ENCODE measurements at regions not wholly inside any gene's neighbourhood (a gene's known extent, or its start where the extent isn't known, plus 50 kb on each side); places are given as distances from the start of the nearest gene placed in this dataset.

GRCh38 chr3:124079912-124080276, 88.0 kb upstream of the ROPN1 start:
- TF ChIP-seq, protein P1, sequence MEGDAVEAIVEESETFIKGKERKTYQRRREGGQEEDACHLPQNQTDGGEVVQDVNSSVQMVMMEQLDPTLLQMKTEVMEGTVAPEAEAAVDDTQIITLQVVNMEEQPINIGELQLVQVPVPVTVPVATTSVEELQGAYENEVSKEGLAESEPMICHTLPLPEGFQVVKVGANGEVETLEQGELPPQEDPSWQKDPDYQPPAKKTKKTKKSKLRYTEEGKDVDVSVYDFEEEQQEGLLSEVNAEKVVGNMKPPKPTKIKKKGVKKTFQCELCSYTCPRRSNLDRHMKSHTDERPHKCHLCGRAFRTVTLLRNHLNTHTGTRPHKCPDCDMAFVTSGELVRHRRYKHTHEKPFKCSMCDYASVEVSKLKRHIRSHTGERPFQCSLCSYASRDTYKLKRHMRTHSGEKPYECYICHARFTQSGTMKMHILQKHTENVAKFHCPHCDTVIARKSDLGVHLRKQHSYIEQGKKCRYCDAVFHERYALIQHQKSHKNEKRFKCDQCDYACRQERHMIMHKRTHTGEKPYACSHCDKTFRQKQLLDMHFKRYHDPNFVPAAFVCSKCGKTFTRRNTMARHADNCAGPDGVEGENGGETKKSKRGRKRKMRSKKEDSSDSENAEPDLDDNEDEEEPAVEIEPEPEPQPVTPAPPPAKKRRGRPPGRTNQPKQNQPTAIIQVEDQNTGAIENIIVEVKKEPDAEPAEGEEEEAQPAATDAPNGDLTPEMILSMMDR (conservative IDR thresholded peaks at IDR 0.05) = no peak
- no peak for TF ChIP-seq EZH2 (IDR thresholded peaks at IDR 0.05; ENCODE audit: low read depth)
